ENCODE measurements at regions not wholly inside any gene's neighbourhood (a gene's known extent, or its start where the extent isn't known, plus 50 kb on each side); places are given as distances from the start of the nearest gene placed in this dataset.

DNA sequence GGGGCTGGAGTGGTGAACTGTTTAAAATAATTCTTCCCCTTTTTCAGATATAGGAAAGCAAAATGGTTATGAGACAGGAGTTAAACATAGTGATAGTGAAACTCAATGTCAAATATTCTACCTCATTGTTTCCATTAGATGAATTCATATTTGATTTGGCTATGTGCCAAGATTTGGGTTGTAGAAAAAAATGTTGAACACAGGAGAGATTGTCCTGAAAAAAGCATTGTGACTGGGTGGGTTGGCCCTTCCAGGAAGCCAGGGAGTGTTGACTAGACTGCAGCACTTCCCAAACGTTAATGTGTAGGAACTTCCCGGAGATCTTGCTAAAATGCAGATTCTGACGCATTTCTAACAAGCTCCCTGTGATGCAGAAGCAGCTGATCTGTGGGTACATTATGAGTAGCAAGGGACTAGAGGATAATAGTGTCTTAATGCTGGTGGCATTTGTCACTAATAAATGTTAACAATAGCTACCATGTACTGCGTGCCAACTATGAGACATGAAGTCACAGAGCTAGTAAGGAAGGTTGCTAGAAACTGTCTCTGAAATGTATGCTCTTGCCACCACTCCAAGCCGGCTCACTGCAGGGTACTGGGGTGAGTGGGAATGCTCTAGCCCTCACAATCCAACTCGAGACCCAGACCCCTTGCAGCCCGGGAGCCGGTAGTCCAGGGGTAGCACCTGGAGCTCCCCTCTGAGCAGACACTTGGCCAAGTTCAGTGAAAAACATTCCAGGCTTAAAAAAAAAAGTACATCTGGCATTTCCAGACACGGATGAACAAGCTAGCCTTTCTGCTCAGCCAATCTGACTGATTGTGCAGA, 120.6 kb downstream of the CD47 start:
- no peak for DNase-seq (ENCODE audit: low read depth)

DNA sequence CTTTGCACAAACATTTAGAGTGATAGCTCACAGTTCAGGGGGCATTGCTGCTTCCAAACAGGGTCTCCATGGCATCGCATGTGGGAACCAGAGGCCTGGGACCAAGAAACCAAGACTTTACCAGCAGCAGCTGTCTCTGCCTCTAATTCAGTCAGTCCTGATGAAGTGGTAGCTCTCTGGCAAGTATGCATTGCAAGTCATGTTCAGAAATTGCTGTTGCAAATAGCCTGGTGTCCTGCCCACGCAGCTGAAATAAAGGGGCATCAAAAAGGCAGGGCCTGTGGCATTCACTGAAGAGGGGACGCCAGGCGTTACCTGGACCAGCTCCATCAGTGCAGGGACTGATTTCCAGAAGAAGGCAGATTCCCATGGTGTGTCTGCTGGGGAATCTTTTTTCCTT, 121.3 kb downstream of the CD47 start:
- no peak for DNase-seq (ENCODE audit: low read depth)

DNA sequence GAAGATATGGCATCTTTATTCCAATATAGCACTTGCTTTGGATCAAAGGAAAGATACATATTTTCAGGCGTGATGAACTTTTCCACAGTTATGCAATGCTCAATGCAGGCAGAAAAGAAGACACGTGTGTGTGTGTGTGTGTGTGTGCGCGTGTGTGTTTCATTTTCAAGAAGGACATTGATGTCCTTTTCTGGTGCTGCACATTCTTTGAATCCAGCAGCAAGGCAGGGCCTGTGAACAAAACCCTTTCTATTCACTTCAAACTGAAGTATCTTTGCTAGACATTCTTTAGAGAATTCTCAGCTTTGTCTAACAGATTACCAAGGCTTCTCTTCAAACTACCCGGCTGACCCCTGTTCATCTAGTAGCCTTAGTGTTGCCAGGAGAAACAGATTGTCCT, 124.6 kb downstream of the CD47 start:
- DNase-seq (ENCODE audit: low read depth): no peak

DNA sequence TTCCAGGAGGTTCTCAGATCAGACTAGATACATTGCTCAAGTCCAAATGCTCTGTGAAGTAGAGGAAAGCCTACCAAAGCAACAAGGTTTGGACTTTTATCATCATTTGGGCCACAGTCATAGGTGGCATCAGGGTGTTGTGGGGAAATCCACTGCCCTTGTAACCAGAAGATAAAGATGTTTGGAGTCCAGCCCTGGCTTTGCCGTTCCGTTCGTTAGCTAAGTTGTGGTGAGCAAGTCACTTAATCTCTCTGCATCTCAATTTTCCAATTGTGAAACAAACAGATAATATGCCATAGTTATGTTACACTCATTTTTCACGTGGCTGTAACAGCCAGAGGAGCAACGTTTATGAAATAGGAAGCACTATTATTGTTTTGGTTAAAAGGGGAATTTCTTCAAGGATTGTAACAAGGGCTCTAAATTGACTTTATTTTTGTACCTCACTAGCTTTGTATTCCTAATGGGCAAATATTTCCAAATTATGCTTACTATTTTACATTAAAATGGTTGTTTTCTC, 125.6 kb downstream of the CD47 start:
- DNase-seq (ENCODE audit: low read depth): no peak

DNA sequence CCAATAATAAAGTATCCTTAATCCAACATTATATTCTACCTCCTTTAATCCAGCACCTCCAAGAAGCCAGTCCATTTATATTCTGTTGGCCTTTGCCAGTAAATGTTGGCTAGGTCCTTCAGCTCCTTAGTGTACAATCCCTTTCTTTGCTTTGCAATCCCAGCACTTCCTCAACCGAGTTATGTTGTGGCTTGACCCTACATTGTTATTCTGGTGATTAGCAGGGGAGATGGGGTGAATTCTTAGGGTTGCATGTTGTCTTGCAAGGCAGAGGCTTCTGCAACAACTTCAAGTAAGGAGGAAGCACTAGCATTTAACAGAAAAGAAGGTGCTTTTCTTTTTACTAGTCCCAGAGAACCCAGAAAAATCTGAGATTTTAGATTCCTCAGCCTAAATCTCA, 127.2 kb downstream of the CD47 start:
- DNase-seq (ENCODE audit: low read depth): no peak

DNA sequence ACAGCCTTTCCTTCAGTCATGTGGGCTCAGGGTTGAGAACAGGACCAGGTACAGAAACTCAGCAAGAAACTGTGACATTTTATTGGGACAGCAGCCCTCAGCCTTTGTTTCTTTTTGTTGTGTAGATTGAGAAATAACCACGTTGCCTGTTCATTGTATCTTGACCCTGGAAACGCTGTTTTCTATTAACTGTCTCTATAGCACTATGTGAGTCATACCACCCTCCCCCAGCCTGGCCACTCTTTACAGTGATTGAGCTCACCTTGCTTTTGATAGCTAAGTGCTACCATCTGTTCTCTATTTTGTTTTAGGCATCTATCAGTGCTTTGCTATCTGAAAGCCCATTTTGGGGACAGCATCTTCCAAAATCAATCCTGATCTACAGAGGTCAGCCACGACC, 127.9 kb downstream of the CD47 start:
- DNase-seq (ENCODE audit: low read depth): no peak

DNA sequence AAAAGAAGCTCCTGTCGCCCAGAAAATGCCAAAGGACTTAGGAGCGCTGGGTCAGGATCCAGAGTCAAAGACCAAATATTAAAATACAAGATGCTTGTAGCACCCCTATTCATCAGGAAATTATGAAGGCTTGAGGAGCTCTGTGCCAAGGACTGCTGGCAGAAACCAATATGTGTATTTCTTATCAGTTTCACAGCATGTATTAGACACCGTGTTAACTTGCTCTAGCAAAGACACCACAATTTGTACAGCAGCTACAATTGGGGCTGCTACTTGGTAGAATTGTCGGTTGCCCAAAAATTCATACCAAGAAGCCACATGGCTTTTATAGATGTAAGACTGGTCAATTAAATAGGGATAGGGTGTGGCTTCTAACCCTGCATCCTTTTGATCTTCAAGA, 128.8 kb downstream of the CD47 start:
- no peak for DNase-seq (ENCODE audit: low read depth)

DNA sequence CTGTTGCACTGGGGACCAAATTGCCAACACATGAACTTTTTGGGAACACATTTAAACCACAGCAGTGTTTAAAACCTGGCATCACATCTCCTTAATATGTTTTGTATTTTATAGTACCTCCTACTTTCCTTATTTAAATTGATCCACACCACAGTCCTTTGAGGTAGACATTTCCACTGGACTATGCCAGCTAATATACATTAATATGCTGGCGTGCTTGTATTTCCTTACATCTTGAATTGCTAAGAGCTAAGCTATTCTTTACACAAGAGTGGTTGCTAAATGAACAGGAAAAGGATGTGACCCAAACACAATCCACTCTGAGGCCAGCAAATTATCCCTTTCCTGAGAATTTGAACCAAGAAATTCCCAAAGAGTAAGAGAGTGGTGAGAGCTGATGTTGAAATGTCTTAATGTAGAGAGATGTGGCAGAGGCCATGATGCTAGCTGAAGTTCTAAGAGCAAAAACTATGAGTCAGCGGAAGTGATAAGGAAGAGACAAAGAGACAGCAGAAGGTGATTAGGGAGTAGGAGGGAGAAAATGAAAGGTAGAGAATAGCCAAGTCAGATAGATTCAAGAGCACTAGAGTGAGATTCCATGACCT, 131.2 kb downstream of the CD47 start:
- DNase-seq (ENCODE audit: low read depth): no peak

DNA sequence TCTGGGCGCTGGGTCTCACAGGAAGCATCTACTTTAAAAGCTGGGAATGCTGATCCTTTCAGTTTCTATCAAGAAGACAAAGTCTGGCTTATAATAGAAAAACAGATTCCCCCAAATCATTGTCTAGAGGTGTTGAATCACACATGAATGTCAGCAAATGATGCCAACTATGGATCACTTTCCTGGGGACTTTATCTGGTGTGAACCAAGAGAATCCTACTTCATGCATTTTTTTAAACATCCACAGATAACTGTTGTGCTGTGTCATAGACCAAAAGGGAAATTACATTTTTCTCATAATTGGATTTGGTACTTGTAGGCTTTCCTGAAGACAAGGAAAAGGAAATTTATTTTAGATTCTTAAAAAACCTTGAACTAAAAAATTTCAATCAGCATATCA, 132.7 kb downstream of the CD47 start:
- DNase-seq (ENCODE audit: low read depth): no peak

DNA sequence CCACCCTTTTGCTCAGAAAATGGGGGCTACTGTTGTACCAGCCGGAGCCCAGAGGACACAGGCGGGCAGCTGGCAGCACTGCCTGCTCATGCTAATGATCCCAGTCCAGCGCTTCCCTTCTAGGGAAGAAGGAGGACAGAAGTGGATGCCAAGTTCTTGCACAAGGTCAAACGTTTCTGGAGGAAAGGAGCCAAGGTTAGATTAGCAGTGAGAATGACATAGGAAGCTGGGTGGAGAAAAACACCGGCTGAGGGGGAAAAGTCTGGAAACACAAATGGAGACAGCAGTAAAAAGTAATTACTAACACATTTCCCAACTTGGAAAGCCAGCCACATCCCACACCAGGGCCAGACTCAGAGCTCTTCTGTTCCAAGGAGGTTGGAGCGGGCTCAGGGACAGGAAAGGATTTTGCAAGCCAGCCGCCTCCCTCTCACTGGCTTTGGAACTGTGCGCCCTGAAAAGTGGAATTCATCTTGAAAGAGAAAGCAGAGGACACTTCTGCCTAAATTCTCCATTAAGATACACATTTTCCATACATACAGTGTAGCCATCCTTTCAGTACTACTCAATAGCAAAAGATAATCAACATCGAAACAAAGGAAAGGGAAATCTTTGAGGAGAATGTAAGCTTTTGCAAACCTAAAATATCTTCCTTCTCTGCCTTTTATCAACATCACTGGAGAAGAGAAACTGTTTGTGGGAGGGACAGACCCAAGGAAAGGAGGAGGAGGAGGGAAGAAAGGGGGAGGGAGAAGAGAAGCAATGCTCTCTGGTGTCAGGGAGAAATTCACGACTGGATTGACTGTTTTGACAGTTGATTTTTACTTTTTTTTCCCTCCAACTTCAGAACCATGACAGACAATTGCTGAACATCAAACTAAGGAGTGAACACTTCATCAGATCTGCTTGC, 133.6 kb downstream of the CD47 start:
- DNase-seq (ENCODE audit: low read depth): peak; percentile 92

DNA sequence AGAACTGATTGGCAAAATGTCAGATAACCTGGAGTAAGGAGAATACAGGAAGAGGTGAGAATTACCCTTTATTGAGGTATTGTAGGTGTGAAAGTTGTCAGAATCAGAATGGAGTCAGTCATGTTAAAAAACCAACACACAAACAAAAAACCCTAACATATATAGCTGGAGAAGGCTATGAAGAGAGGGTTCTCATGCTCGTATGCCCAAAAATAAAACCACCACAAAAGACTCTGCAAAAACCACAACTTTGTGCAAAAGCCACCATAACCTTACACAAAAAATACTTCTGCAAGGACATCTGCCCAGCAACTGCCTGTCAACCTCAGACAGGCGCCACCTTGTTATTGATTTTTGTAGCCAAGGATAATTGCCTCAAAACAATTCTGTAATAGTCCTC, 136.0 kb downstream of the CD47 start:
- DNase-seq (ENCODE audit: low read depth): no peak

DNA sequence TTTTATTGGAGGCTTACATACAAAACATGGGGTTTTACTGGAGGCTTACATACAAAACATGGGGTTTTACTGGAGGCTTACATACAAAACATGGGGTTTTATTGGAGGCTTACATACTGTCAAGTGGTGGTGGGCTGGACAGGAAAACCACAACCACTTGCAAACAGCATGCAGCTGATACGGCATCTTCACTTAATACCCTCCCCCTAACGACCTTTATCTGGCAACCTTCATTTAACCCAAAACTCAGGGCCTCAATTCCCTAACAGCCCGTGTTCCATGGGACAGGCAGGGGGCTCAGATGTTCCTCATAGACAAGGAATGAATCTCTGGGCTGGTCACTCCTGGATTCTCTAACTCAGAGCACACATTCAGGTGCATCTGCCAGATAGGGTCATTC, 137.1 kb downstream of the CD47 start:
- DNase-seq (ENCODE audit: low read depth): no peak

DNA sequence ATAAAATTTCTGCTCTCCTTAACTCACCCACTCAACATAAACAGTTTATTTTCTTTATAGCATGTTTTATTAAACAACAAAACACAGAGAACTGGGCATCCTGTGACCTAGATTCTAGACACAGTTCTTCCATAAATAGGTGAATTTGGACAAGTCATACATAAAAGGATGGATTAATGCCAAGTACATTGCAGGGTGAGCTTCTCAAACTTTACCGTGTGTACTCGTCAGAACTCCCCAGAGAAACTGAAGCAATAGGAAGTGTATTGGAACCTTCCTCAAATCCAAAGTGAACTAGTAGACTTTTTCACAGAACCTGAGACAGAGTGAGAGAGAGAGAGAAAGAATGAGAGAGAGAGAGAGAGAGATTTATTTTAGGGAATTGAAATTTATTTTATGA, 139.7 kb downstream of the CD47 start:
- no peak for DNase-seq (ENCODE audit: low read depth)

DNA sequence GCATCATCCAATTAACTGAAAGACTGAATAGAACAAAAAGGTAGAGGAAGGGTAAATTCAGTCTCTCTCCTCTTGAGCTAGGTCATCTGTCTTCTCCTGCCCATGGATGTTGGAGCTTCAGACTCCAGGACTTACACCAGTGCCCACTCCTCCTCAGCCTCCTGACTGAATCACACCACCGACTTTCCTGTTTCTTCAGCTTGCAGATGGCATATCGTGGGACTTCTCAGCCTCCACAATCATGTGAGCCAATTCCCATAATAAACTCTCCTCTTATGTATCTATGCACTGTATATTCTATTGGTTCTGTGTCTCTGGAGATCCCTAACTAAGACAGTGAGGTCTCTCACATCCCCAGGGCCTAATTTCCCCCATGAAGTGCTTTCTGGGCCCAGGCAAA, 140.4 kb downstream of the CD47 start:
- DNase-seq (ENCODE audit: low read depth): no peak

DNA sequence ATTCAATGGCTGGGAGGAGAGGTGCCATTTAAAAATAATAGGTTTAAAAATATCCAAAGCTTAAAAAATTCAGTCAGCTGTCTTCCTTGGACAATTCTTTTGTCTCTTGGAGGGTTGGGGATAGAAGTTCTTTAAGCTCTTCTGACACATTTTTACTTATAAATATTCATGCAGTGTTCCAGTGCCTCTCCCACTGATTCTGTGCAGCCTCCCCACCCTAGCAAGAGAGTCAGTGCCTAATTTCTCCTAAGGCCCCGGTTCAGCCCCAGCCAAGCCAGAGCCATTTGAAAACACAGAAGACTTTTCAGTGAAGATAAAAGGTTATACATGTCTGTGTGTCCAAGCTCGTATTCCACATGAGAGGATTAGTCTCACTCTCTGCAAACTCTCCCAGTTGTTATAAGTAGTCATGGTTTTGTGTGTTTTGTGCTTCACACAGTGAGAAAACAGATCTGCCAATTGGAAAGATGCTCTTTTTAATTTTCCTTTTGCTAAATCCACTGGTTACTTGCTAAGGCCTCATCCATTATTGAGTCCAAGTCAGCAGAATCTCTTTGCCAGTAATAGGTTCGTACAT, 141.3 kb downstream of the CD47 start:
- DNase-seq (ENCODE audit: low read depth): no peak

DNA sequence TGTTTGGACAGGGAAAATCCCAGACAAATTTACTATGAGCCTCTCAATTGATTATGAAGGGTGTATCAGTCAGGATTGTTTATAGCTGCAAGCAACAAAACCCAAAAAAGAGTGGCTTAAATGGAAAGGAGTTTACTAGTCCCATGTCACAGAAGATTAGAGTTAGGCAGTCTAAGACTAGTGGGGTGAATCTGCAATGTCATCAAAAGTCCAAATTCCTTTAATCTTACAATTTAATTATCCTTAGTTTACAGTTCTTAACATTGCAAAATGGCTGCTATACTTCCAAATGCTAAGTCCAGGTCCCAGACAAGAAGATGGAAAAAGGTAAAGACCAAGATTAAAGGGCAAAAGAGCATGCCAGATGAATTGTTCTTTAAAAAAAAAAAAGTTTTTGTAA, 143.6 kb downstream of the CD47 start:
- no peak for DNase-seq (ENCODE audit: low read depth)

DNA sequence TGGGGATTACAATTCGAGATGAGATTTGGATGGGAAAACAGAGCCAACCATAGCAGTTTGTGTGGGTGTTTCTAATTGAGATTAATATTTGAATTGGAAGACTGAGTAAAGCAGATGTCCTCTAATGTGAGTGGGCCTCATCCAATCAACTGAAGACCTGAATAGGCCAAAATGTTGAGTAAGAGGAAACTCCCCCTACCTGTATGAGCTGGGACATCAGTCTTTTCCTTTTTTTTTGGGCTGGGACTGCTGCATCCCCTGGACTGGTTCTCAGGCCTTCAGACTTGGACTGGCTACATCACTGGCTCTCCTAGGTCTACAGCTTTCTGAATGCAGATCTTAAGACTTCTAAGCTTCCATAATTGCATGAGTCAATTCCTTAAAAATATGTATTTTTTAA, 144.1 kb downstream of the CD47 start:
- no peak for DNase-seq (ENCODE audit: low read depth)

DNA sequence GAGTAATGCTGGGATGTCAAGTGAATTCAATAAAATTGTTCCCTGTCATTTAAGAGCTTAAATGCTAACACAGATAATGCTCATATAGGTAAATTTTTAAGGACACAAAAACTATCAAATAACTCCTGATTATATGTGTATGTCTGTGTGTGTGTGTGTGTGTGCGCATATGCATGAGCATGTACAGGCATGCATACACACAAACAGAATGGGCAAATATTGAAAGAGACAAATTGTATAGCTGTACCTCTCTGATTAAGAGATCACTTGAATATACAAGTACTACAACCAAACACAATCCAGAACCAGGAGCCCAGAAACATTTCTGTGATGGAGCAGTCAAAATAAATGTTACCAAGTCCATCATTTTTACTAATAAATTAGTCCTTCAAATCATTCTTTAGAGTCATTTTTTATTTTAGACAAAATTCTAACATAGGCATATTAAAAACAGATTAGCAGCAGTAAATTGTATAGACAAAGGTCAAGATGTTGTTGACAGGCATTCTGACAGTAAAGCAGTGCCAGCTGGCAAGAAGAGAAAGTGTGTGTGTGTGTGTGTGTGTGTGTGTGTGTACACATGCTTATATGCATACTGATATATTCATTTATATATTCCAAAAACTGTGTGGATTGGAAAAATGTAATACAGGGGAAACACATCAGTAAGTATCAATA, 145.3 kb downstream of the CD47 start:
- no peak for DNase-seq (ENCODE audit: low read depth)

DNA sequence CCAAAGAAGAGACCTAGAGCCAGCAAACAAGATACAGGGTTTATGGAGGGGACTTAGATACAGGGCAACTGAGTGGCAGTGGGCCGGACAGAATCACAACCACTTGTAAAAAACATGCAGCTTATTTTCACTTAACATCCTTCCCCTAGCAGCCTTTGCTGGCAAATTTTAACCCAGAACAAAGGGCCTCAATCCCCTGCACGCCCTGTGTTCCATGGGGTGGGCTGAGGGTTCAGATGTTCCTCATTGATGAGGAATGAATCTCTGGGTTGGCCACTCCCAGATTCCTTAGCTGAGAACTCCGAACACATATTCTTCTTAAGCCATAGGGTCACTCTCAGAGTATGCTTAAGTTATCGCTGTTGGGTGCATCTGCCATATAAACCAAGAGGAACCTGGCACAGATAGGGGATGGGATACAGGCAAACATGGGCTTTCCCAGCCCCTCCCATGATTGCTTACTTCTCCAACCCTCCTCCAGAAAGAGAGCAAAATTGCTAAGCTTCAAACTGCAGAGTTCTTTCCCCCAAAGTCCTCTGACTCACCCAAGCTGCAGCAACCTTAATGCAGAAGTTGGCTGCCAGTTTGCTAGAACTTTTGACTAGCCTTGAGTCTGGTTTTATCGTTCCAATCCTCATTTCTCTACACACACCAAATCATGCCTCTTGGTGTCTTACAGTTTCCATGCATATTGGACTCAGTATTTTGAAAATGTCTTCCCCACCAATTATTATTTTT, 146.9 kb downstream of the CD47 start:
- DNase-seq (ENCODE audit: low read depth): no peak

DNA sequence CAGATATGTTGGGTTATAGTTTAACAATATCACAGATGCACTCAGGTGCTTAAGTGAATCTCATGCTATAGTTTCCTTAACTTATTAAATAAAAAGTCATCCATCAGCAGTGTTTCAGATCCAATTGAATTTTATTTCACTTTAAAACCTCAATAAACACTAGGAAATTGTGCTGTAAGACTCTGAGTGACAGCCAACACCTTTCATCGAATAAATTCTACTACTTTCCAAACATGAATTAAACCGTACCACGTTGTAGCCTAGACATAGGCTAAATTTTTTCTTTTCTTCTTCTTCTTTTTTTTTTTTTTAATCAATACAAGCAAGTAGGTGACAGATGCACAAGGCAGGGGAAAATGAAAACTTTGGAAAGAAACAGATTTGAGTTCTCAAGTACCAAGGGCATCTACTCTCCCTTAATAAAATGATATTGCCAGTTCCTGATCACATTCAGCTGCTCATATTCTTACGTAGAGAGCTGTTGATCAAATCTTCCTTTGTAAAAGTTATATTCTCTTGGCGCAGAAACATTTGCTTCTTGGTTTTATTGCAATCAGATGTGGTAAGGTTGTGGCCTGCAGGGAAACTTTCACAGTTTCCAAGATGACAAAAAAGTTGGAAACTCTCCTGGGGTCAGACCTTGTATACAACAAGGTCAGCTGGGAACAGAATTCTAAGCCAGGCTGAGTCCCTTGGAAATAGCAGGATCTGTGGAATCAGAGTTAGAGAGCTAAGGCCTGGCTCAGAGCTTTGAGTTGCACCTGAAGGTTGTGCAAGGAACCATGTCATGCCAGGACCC, 147.7 kb downstream of the CD47 start:
- DNase-seq (ENCODE audit: low read depth): no peak

All from GM04503 (cell line).